GM12878 (cell line): ENCODE measurements at regions not wholly inside any gene's neighbourhood (a gene's known extent, or its start where the extent isn't known, plus 50 kb on each side); places are given as distances from the start of the nearest gene placed in this dataset.

ENCODE experiments used
- ATAC-seq: fragments of 200-7000 bp; cut with Tn5 transposase; 3 replicates; pipeline ENCODE4 v1.9.1; 2020; ENCODE audit warnings: mild to moderate bottlenecking, moderate library complexity
- BruUV-seq: library from RNA; stranded (reverse); fragments of 400-500 nt; replicated peaks from 2 replicates; lab custom pipeline; 2021; lab: Mats Ljungman, UMichigan
- CTCF ChIA-PET: fragments of 300-600 bp; sonication (Branson Sonifier 250); formaldehyde crosslinking; extraction: SDS; loops from one replicate; lab custom pipeline; 2021; ENCODE audit warnings: inconsistent platforms; lab: Yijun Ruan, JAX
- POLR2A ChIA-PET: fragments of 350-600 bp; formaldehyde crosslinking; extraction: SDS; loops from one replicate; lab custom pipeline; 2021; ENCODE audit warnings: inconsistent platforms; lab: Charles Lee
- RAD21 ChIA-PET: fragments of 300-600 bp; sonication (Branson Sonifier 250); formaldehyde crosslinking; loops from one replicate; lab custom pipeline; 2023; ENCODE audit warnings: antibody characterized with exemption; ENCODE audit not compliant: unreplicated experiment; lab: Charles Lee
- SMC1A ChIA-PET: fragments of 300-600 bp; sonication (Branson Sonifier 250); formaldehyde crosslinking; loops from one replicate; lab custom pipeline; 2023; ENCODE audit not compliant: unreplicated experiment, uncharacterized antibody; lab: Charles Lee
- DNase-seq: peaks from one replicate; pipeline ENCODE4 v3.0.0-alpha.2; 2011; ENCODE audit warnings: low read depth, low spot score
- FAIRE-seq: peaks from 3 replicates; lab custom pipeline; 2011; peaks lifted over from hg19 to GRCh38; lab: Jason Lieb, UNC
- H2AFZ ChIP-seq: 2 replicates; pipeline ENCODE4 v1.6.0; 2011; ENCODE audit warnings: low read depth, low read length, control low read depth; ENCODE audit not compliant: control insufficient read depth
- H3K27ac ChIP-seq: 2 replicates; pipeline ENCODE4 v1.5.1; 2011; ENCODE audit warnings: control low read depth; ENCODE audit not compliant: control insufficient read depth, insufficient read depth
- H3K27me3 ChIP-seq, 2 experiments: replicated peaks in 1 of 2; 2 replicates each; pipeline versions ENCODE4 v1.6.0 to v1.6.1; 2011; ENCODE audit warnings: low read length in 1 of 2; ENCODE audit not compliant: control insufficient read depth in 2 of 2, insufficient read depth in 2 of 2
- H3K36me3 ChIP-seq, 2 experiments: 2 replicates each; pipeline ENCODE4 v1.5.1; 2011; ENCODE audit warnings: low read length in 1 of 2; ENCODE audit not compliant: control insufficient read depth in 2 of 2, insufficient read depth in 2 of 2
- H3K4me1 ChIP-seq: 2 replicates; pipeline ENCODE4 v1.6.1; 2011; ENCODE audit warnings: mild to moderate bottlenecking, low read length, moderate library complexity, mixed read lengths; ENCODE audit not compliant: control insufficient read depth, insufficient read depth
- H3K4me2 ChIP-seq: 2 replicates; pipeline ENCODE4 v1.6.0; 2011; ENCODE audit warnings: control low read depth; ENCODE audit not compliant: control insufficient read depth, insufficient read depth
- H3K4me3 ChIP-seq: fragments of 200-600 bp; sonication (generic); 2 replicates; pipeline ENCODE4 v1.5.1; 2016
- H3K79me2 ChIP-seq: 2 replicates; pipeline ENCODE4 v1.6.0; 2011; ENCODE audit warnings: low read length; ENCODE audit not compliant: control insufficient read depth, insufficient read depth
- H3K9ac ChIP-seq: 2 replicates; pipeline ENCODE4 v1.8.0; 2011; ENCODE audit warnings: low read length, control low read depth, mixed read lengths; ENCODE audit not compliant: control insufficient read depth, insufficient read depth
- H3K9me3 ChIP-seq: replicated peaks from 3 replicates; pipeline ENCODE4 v1.5.1; 2011; ENCODE audit warnings: mild to moderate bottlenecking, low read length; ENCODE audit not compliant: control insufficient read depth, insufficient read depth
- H4K20me1 ChIP-seq: 2 replicates; pipeline ENCODE4 v1.6.0; 2011; ENCODE audit not compliant: control insufficient read depth, insufficient read depth
- BCL11A ChIP-seq: IDR thresholded peaks from 2 replicates; pipeline ENCODE4 v1.6.1; 2011; ENCODE audit warnings: low read depth, low read length
- CBX5 ChIP-seq: sonication (generic); IDR thresholded peaks from 2 replicates; pipeline ENCODE4 v1.6.1; 2016; ENCODE audit warnings: low read depth, moderate library complexity, mild to moderate bottlenecking, inconsistent platforms
- E4F1 ChIP-seq: fragments of 450-650 bp; IDR thresholded peaks from 2 replicates; pipeline ENCODE4 v1.6.1; 2018; ENCODE audit warnings: borderline replicate concordance, mild to moderate bottlenecking; ENCODE audit not compliant: partially characterized antibody
- HDGF ChIP-seq: fragments of 450-650 bp; IDR thresholded peaks from 2 replicates; pipeline ENCODE4 v1.6.1; 2016; ENCODE audit warnings: antibody characterized with exemption
- NFXL1 ChIP-seq: fragments of 450-650 bp; IDR thresholded peaks from 2 replicates; pipeline ENCODE4 v1.6.1; 2017; ENCODE audit warnings: antibody characterized with exemption, mild to moderate bottlenecking, borderline replicate concordance
- POLR2A ChIP-seq: IDR thresholded peaks from 2 replicates; pipeline ENCODE4 v1.6.1; 2011; ENCODE audit warnings: low read depth, mild to moderate bottlenecking, low read length
- POLR2AphosphoS2 ChIP-seq: IDR thresholded peaks from 2 replicates; pipeline ENCODE4 v1.6.1; 2011; ENCODE audit warnings: low read depth, mild to moderate bottlenecking, low read length, improper control_type of control experiment, moderate library complexity
- RBBP5 ChIP-seq: fragments of 200-600 bp; sonication (generic); conservative IDR thresholded peaks from 2 replicates; pipeline ENCODE4 v1.6.1; 2016
- SIN3A ChIP-seq: IDR thresholded peaks from 2 replicates; pipeline ENCODE4 v1.6.1; 2012; ENCODE audit warnings: low read depth, low read length, improper control_type of control experiment
- SKIL ChIP-seq: fragments of 450-650 bp; IDR thresholded peaks from 2 replicates; pipeline ENCODE4 v1.6.1; 2017; ENCODE audit warnings: mild to moderate bottlenecking, low read depth, inconsistent platforms; ENCODE audit not compliant: poor library complexity, severe bottlenecking
- SPI1 ChIP-seq: IDR thresholded peaks from 2 replicates; pipeline ENCODE4 v1.6.1; 2011; ENCODE audit warnings: low read depth, mild to moderate bottlenecking, low read length, moderate library complexity, borderline replicate concordance; ENCODE audit not compliant: insufficient read depth
- SREBF1 ChIP-seq: IDR thresholded peaks from 2 replicates; pipeline ENCODE4 v1.6.1; 2012; ENCODE audit warnings: mild to moderate bottlenecking, low read length
- TARDBP ChIP-seq: IDR thresholded peaks from 2 replicates; pipeline ENCODE4 v1.6.1; 2016; ENCODE audit warnings: borderline replicate concordance
- ZBTB40 ChIP-seq: fragments of 450-650 bp; IDR thresholded peaks from 2 replicates; pipeline ENCODE4 v1.6.1; 2016; ENCODE audit warnings: mild to moderate bottlenecking, moderate library complexity, borderline replicate concordance
- ZNF217 ChIP-seq: fragments of 450-650 bp; IDR thresholded peaks from 2 replicates; pipeline ENCODE4 v1.6.1; 2017; ENCODE audit warnings: antibody characterized with exemption, mild to moderate bottlenecking
- WGBS: methylation state at CpG from one replicate; pipeline ENCODE4 v1.1.6; 2016; ENCODE audit warnings: low lambda C conversion rate; ENCODE audit not compliant: insufficient replicate concordance, insufficient coverage; ENCODE audit errors: missing lambda C conversion rate; 5-methylcytosine and 5-hydroxymethylcytosine counted together
- in situ Hi-C: fragments of 300-500 bp; cut with MboI; formaldehyde crosslinking; loops from 9 replicates; pipeline ENCODE4 v1.14.3; 2018; ENCODE audit warnings: mixed read lengths
- intact Hi-C: fragments of 100-400 bp; cut with micrococcal nuclease; formaldehyde crosslinking; loops from one replicate; pipeline ENCODE4 v1.14.2; 2022; ENCODE audit not compliant: unreplicated experiment

- TF ChIP-seq CBX5 (no peak), POLR2AphosphoS2 (no peak), SKIL (no peak), BCL11A (no peak), RBBP5 (no peak), E4F1 (no peak)
These were observed 67.8 kb downstream of the SOX11 start (continued) for GRCh38 chr2:5759949-5760348.

- ChIA-PET CTCF (interaction anchor here (0.7 kb wide), 1 partner anchor 38 kb away, joined by 3 read pairs; no protein-coding TSS in a partner anchor), SMC1A (no interaction called here), RAD21 (no interaction called here), POLR2A (no interaction called here)
- intact Hi-C loops = no loop called here
- 8% methylated on average over 3 of the region's 3 CpGs for whole genome bisulfite sequencing
- no TSS peak for BruUV-seq
- H2AFZ ChIP-seq = no peak overlapping the region
- no peak for FAIRE-seq
- TF ChIP-seq POLR2A (no peak), ZNF217 (no peak), TARDBP (no peak), NFXL1 (no peak), SPI1 (no peak), BCL11A (no peak), ZBTB40 (no peak), SIN3A (no peak), HDGF (no peak), SREBF1 (no peak)
- no peak overlapping the region for H3K4me3 ChIP-seq
- no peaks in the 10 kb centered on the region for H3K27me3 ChIP-seq
- H3K4me2 ChIP-seq = no peak overlapping the region
- no peaks in the 10 kb centered on the region for H4K20me1 ChIP-seq
- no peaks in the 10 kb centered on the region for H3K79me2 ChIP-seq
- no peaks in the 10 kb centered on the region for H3K9me3 ChIP-seq
- ATAC-seq = no peak
- DNase-seq = no peak
- H3K9ac ChIP-seq = no peak overlapping the region
- no peaks in the 10 kb centered on the region for H3K36me3 ChIP-seq
- H3K4me1 ChIP-seq = no peaks in the 10 kb centered on the region
- in situ Hi-C loops = no loop called here
- no peak overlapping the region for H3K27ac ChIP-seq
These were observed 71.3 kb downstream of the SOX11 start for GRCh38 chr2:5763531-5763930.
